ENCODE measurements at regions not wholly inside any gene's neighbourhood (a gene's known extent, or its start where the extent isn't known, plus 50 kb on each side); places are given as distances from the start of the nearest gene placed in this dataset.

GRCh38 chr1:244761279-244761678 lies 74.2 kb upstream of the COX20 start:
- TF ChIP-seq, protein P1, sequence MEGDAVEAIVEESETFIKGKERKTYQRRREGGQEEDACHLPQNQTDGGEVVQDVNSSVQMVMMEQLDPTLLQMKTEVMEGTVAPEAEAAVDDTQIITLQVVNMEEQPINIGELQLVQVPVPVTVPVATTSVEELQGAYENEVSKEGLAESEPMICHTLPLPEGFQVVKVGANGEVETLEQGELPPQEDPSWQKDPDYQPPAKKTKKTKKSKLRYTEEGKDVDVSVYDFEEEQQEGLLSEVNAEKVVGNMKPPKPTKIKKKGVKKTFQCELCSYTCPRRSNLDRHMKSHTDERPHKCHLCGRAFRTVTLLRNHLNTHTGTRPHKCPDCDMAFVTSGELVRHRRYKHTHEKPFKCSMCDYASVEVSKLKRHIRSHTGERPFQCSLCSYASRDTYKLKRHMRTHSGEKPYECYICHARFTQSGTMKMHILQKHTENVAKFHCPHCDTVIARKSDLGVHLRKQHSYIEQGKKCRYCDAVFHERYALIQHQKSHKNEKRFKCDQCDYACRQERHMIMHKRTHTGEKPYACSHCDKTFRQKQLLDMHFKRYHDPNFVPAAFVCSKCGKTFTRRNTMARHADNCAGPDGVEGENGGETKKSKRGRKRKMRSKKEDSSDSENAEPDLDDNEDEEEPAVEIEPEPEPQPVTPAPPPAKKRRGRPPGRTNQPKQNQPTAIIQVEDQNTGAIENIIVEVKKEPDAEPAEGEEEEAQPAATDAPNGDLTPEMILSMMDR (IDR thresholded peaks at IDR 0.05), result no peak
- TF ChIP-seq EZH2 (IDR thresholded peaks at IDR 0.05), result no peak
- TF ChIP-seq EZH2phosphoT487 (IDR thresholded peaks at IDR 0.05), result no peak
